Trophoblast cell (in vitro differentiated cells and primary cell): ENCODE measurements at regions not wholly inside any gene's neighbourhood (a gene's known extent, or its start where the extent isn't known, plus 50 kb on each side); places are given as distances from the start of the nearest gene placed in this dataset.

Source experiments
- DNase-seq, 2 donors: peaks; one replicate each; pipeline ENCODE4 v3.0.0-alpha.2; 2016
- H2AFZ ChIP-seq: 2 replicates; pipeline ENCODE4 v1.6.1; 2013; ENCODE audit warnings: low read length, moderate library complexity, mild to moderate bottlenecking; ENCODE audit not compliant: insufficient read depth, poor library complexity
- H2AK5ac ChIP-seq: 2 replicates; pipeline ENCODE4 v1.6.1; 2013; ENCODE audit warnings: mild to moderate bottlenecking, low read length
- H2BK120ac ChIP-seq: 2 replicates; pipeline ENCODE4 v1.6.1; 2013; ENCODE audit warnings: low read length, mild to moderate bottlenecking, moderate library complexity; ENCODE audit not compliant: insufficient read depth, poor library complexity
- H2BK12ac ChIP-seq: 2 replicates; pipeline ENCODE4 v1.6.1; 2013; ENCODE audit warnings: mild to moderate bottlenecking, low read length, moderate library complexity
- H2BK5ac ChIP-seq: 2 replicates; pipeline ENCODE4 v1.6.1; 2013; ENCODE audit warnings: low read length, low read depth, moderate library complexity, mild to moderate bottlenecking; ENCODE audit not compliant: poor library complexity
- H3K14ac ChIP-seq: 2 replicates; pipeline ENCODE4 v1.6.1; 2013; ENCODE audit warnings: mild to moderate bottlenecking, low read length
- H3K18ac ChIP-seq: 2 replicates; pipeline ENCODE4 v1.6.1; 2013; ENCODE audit warnings: mild to moderate bottlenecking, low read length
- H3K23ac ChIP-seq: 2 replicates; pipeline ENCODE4 v1.6.1; 2013; ENCODE audit warnings: low read length
- H3K27ac ChIP-seq: 2 replicates; pipeline ENCODE4 v1.5.1; 2013; ENCODE audit warnings: low read depth, mild to moderate bottlenecking, inconsistent platforms, low read length, moderate library complexity
- H3K27me3 ChIP-seq: 2 replicates; pipeline ENCODE4 v1.6.1; 2013; ENCODE audit warnings: inconsistent platforms, mild to moderate bottlenecking, low read length, moderate library complexity; ENCODE audit not compliant: insufficient read depth
- H3K36me3 ChIP-seq, 2 experiments: 1 replicate in 1 of 2; 2 replicates in 1 of 2; pipeline ENCODE4 v1.6.1; 2013; ENCODE audit warnings: low read length in 2 of 2, mild to moderate bottlenecking in 2 of 2, moderate library complexity in 1 of 2; ENCODE audit not compliant: insufficient read depth in 2 of 2, control insufficient read depth in 1 of 2
- H3K4ac ChIP-seq: 2 replicates; pipeline ENCODE4 v1.6.1; 2013; ENCODE audit warnings: low read depth, mild to moderate bottlenecking, low read length, moderate library complexity
- H3K4me1 ChIP-seq, 2 experiments: 1 replicate in 1 of 2; 2 replicates in 1 of 2; pipeline ENCODE4 v1.6.1; 2013; ENCODE audit warnings: low read length in 2 of 2, mild to moderate bottlenecking in 2 of 2, moderate library complexity in 1 of 2; ENCODE audit not compliant: insufficient read depth in 2 of 2, control insufficient read depth in 1 of 2
- H3K4me2 ChIP-seq: 2 replicates; pipeline ENCODE4 v1.6.1; 2013; ENCODE audit warnings: inconsistent platforms, mild to moderate bottlenecking, low read length, moderate library complexity
- H3K4me3 ChIP-seq: 2 replicates; pipeline ENCODE4 v1.5.1; 2013; ENCODE audit warnings: mild to moderate bottlenecking, low read depth, low read length, inconsistent platforms
- H3K79me1 ChIP-seq: one replicate; pipeline ENCODE4 v1.6.1; 2013; ENCODE audit warnings: low read length
- H3K79me2 ChIP-seq: 2 replicates; pipeline ENCODE4 v1.6.1; 2013; ENCODE audit warnings: low read length, mild to moderate bottlenecking; ENCODE audit not compliant: control insufficient read depth, insufficient read depth, poor library complexity
- H3K9ac ChIP-seq: 2 replicates; pipeline ENCODE4 v1.6.1; 2013; ENCODE audit warnings: mild to moderate bottlenecking, low read length
- H3K9me3 ChIP-seq: 2 replicates; pipeline ENCODE4 v1.6.1; 2013; ENCODE audit warnings: low read depth, mild to moderate bottlenecking, control low read depth, inconsistent platforms, low read length; ENCODE audit not compliant: insufficient read depth
- H4K12ac ChIP-seq: 2 replicates; pipeline ENCODE4 v1.6.1; 2013; ENCODE audit warnings: low read depth, mild to moderate bottlenecking, low read length, moderate library complexity
- H4K8ac ChIP-seq: 2 replicates; pipeline ENCODE4 v1.6.1; 2013; ENCODE audit warnings: low read depth, mild to moderate bottlenecking, low read length, moderate library complexity
- H4K91ac ChIP-seq: one replicate; pipeline ENCODE4 v1.6.1; 2013; ENCODE audit warnings: low read depth, mild to moderate bottlenecking, low read length, moderate library complexity
- WGBS: extraction: QIAGEN DNeasy Blood & Tissue Kit; methylation state at CpG from one replicate; pipeline ENCODE4 v1.1.7; 2013; ENCODE audit warnings: missing lambda C conversion rate; ENCODE audit not compliant: insufficient read length, insufficient coverage; ENCODE audit errors: extremely low coverage; 5-methylcytosine and 5-hydroxymethylcytosine counted together

DNA sequence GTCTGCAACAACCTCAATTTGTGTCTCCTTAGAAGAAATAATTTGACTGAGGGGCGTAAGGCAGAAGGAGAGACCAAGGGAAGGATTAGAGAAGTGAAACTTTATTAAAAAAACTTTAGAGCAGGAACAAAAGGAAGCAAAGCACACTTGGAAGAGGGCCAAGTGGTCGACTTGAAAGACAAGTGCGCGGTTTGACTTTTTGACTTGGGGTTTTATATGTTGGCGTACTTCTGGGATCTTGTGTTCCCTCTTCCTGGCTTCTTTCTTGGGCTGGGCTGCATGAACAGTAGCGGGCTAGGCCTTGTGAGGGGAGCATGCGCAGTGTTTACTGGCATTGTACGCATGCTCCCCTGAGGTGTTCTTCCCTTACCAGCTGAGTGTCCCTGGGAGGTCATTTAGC is 369.3 kb upstream of the DCN start:
- Histone ChIP-seq H2BK120ac (no peak overlapping the region), H3K79me2 (no peaks in the 10 kb centered on the region), H2AFZ (no peak overlapping the region), H3K27me3 (no peaks in the 10 kb centered on the region), H3K4ac (no peak overlapping the region), H3K27ac (no peak overlapping the region), H3K36me3 (no peaks in the 10 kb centered on the region), H2BK12ac (no peak overlapping the region), H2BK5ac (no peak overlapping the region), H3K4me3 (no peak overlapping the region), H3K4me1 (no peaks in the 10 kb centered on the region), H3K14ac (no peak overlapping the region), H4K12ac (no peak overlapping the region), H3K4me2 (no peak overlapping the region), H3K9ac (no peak overlapping the region), H4K91ac (no peak overlapping the region), H3K79me1 (no peaks in the 10 kb centered on the region), H4K8ac (no peak overlapping the region), H3K18ac (no peak overlapping the region), H3K23ac (no peak overlapping the region), H2AK5ac (no peak overlapping the region), H3K9me3 (no peaks in the 10 kb centered on the region)
- no peak for DNase-seq
- no CpG with 5 or more reads among the region's 8 CpGs for WGBS

DNA sequence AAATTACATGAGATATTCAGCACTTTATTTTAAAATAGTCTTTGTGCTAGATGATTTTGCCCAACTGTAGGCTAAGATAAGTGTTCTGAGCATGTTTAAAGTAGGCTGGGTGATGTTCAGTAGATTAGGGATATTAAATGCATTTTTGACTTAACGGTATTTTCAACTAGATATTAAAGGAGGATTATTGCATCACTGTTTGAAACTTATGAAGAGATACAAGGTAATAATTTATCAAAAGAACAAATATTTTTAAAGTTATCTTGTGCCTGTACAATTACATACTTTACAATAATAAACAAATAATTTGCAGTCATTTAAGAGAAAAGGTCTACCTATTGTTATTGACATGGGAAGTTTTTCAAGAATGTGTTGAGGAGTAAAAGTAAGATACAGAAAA is 368.6 kb upstream of the DCN start:
- Histone ChIP-seq H2AFZ (no peak overlapping the region), H3K36me3 (no peaks in the 10 kb centered on the region), H2AK5ac (no peak overlapping the region), H3K9me3 (no peaks in the 10 kb centered on the region), H3K4ac (no peak overlapping the region), H3K27me3 (no peaks in the 10 kb centered on the region), H3K14ac (no peak overlapping the region), H3K79me2 (no peaks in the 10 kb centered on the region), H4K8ac (no peak overlapping the region), H3K9ac (no peak overlapping the region), H4K91ac (no peak overlapping the region), H3K18ac (no peak overlapping the region), H2BK5ac (no peak overlapping the region), H4K12ac (no peak overlapping the region), H2BK120ac (no peak overlapping the region), H2BK12ac (no peak overlapping the region), H3K4me2 (no peak overlapping the region), H3K4me3 (no peak overlapping the region), H3K79me1 (no peaks in the 10 kb centered on the region), H3K23ac (no peak overlapping the region), H3K4me1 (no peaks in the 10 kb centered on the region), H3K27ac (no peak overlapping the region)
- no peak for DNase-seq
- WGBS, result no CpG with 5 or more reads among the region's 1 CpG

DNA sequence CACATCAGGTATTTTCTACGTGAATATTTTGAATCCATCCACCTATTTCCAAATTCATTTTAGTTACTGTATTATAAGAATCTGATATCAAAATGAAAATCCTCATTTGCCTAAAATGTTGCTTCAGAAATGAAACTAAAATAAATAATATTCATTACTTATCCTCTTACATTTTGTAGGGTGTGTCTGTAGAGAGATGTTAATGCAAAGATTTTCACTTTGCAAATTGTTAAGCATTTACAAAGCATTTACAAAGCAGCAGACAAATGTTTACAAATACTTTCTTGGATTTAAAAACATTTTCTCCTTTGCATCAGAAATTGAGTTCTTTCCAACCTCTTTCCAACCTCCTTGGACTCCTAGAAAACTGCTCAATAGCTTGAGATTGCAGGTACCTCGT is 360.0 kb upstream of the DCN start:
- Histone ChIP-seq H3K4me3 (no peak overlapping the region), H3K36me3 (no peaks in the 10 kb centered on the region), H3K4me1 (no peaks in the 10 kb centered on the region), H3K18ac (no peak overlapping the region), H2BK120ac (no peak overlapping the region), H2AFZ (no peak overlapping the region), H4K91ac (no peak overlapping the region), H3K9ac (no peak overlapping the region), H4K8ac (no peak overlapping the region), H3K79me2 (no peaks in the 10 kb centered on the region), H4K12ac (no peak overlapping the region), H3K4me2 (no peak overlapping the region), H3K9me3 (peaks cover 7% of the 10 kb centered on the region), H2BK12ac (no peak overlapping the region), H2AK5ac (no peak overlapping the region), H3K27me3 (no peaks in the 10 kb centered on the region), H2BK5ac (no peak overlapping the region), H3K14ac (no peak overlapping the region), H3K4ac (no peak overlapping the region), H3K23ac (no peak overlapping the region), H3K79me1 (no peaks in the 10 kb centered on the region), H3K27ac (no peak overlapping the region)
- no peak for DNase-seq
- no CpG with 5 or more reads among the region's 2 CpGs for WGBS

DNA sequence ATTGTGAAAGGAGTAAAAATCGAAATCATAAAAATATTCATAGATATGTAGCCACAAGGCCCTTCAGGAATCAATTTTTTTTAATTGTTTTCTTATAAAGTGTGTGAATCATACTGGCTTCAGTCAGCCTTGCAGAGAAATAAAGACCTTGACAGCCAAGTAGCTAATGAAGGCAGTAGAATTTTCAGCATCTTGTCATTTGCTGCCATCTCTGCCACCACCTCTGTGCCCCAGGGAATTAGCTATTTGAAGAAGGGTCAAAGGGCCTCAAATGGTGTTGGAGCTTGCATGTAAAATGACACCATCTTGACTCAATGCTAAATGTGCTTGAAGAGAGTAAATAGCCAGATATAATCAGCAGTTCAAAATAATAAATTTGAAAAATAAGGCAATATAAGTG is 359.4 kb upstream of the DCN start:
- Histone ChIP-seq H3K23ac (no peak overlapping the region), H3K9me3 (peaks cover 7% of the 10 kb centered on the region), H4K91ac (no peak overlapping the region), H3K4me1 (no peaks in the 10 kb centered on the region), H3K14ac (no peak overlapping the region), H2BK120ac (no peak overlapping the region), H2BK12ac (no peak overlapping the region), H2AFZ (no peak overlapping the region), H3K4ac (no peak overlapping the region), H3K79me1 (no peaks in the 10 kb centered on the region), H3K27ac (no peak overlapping the region), H3K18ac (no peak overlapping the region), H3K79me2 (no peaks in the 10 kb centered on the region), H3K4me3 (no peak overlapping the region), H3K36me3 (no peaks in the 10 kb centered on the region), H3K27me3 (no peaks in the 10 kb centered on the region), H3K9ac (no peak overlapping the region), H3K4me2 (no peak overlapping the region), H2AK5ac (no peak overlapping the region), H4K12ac (no peak overlapping the region), H4K8ac (no peak overlapping the region), H2BK5ac (no peak overlapping the region)
- WGBS, result no CpG with 5 or more reads among the region's 1 CpG
- DNase-seq, result no peak
